Type B pancreatic cell (in vitro differentiated cells): ENCODE measurements at regions not wholly inside any gene's neighbourhood (a gene's known extent, or its start where the extent isn't known, plus 50 kb on each side); places are given as distances from the start of the nearest gene placed in this dataset.

Source experiments
- DNase-seq: peaks from one replicate; pipeline ENCODE4 v3.0.0; 2021; ENCODE audit warnings: mixed read lengths; ENCODE audit not compliant: unreplicated experiment; ENCODE audit errors: extremely low spot score
- H3K27ac Mint-ChIP-seq: 2 replicates; pipeline ENCODE4 v1.8.0; 2021; ENCODE audit warnings: mild to moderate bottlenecking, mixed read lengths
- H3K27me3 Mint-ChIP-seq: 2 replicates; pipeline ENCODE4 v1.8.0; 2021; ENCODE audit warnings: mixed read lengths
- H3K36me3 Mint-ChIP-seq: 2 replicates; pipeline ENCODE4 v1.8.0; 2021; ENCODE audit warnings: mixed read lengths
- H3K4me1 Mint-ChIP-seq: one replicate; pipeline ENCODE4 v1.8.0; 2021; ENCODE audit warnings: mixed read lengths; ENCODE audit not compliant: unreplicated experiment
- H3K4me3 Mint-ChIP-seq: 2 replicates; pipeline ENCODE4 v1.8.0; 2021; ENCODE audit warnings: mild to moderate bottlenecking, mixed read lengths
- H3K9me3 Mint-ChIP-seq: 2 replicates; pipeline ENCODE4 v1.8.0; 2021; ENCODE audit warnings: mixed read lengths
- CTCF ChIP-seq: fragments of 200-600 bp; sonication (generic); conservative IDR thresholded peaks from 2 replicates; pipeline ENCODE4 v1.5.0; 2021; ENCODE audit warnings: antibody characterized with exemption, mild to moderate bottlenecking

DNA sequence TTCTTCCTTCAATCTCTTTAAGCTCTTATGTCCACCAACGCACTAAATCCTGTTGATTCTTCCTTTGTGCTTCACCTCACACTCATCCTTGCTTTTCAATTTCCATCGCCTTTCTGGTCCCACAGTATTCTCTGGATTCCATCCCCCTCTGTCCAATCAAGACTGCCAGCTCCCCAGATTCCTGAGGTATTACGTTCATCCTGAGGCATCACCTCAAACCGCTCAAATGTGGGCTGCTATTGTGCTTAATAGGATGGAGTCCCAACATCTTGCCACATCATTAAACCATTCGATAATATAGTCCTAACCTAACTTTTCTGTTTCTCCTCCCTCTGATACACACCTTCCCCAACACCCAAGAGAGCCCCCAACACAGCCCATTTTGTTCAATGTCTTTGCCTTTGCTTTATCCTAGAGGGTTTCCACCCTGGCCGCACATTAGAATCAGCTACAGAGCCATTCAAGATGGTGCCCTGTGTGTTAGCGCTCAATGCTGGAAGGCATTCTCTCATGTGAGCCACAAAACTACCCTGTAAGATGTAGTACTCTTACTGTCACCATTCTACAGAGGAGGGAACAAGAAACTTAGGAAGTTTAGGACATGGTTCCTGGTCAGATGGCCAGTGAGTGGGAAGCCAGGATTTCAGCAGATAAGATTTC is 79.5 kb upstream of the LEP start:
- H3K27me3 Mint-ChIP-seq = peaks cover 93% of the 10 kb centered on the region
- H3K27ac Mint-ChIP-seq = no peak overlapping the region
- H3K9me3 Mint-ChIP-seq = no peaks in the 10 kb centered on the region
- no peak for TF ChIP-seq CTCF
- no peaks in the 10 kb centered on the region for H3K4me1 Mint-ChIP-seq
- DNase-seq = no peak
- no peak overlapping the region for H3K4me3 Mint-ChIP-seq
- H3K36me3 Mint-ChIP-seq = no peaks in the 10 kb centered on the region

GRCh38 chr7:128162666-128163065 is 78.4 kb upstream of the LEP start:
- H3K27ac Mint-ChIP-seq = no peak overlapping the region
- no peak for TF ChIP-seq CTCF

GRCh38 chr7:128163473-128163872 is 77.6 kb upstream of the LEP start:
- no peaks in the 10 kb centered on the region for H3K36me3 Mint-ChIP-seq
- DNase-seq = no peak
- H3K4me3 Mint-ChIP-seq = no peak overlapping the region
- H3K27ac Mint-ChIP-seq = no peak overlapping the region
- no peaks in the 10 kb centered on the region for H3K9me3 Mint-ChIP-seq
- H3K4me1 Mint-ChIP-seq = peaks cover 1% of the 10 kb centered on the region
- H3K27me3 Mint-ChIP-seq = peaks cover 89% of the 10 kb centered on the region
- TF ChIP-seq CTCF = no peak

More at GRCh38 chr7:128162666-128163065, 78.4 kb upstream of the LEP start:
- H3K4me1 Mint-ChIP-seq = no peaks in the 10 kb centered on the region
- no peaks in the 10 kb centered on the region for H3K36me3 Mint-ChIP-seq
- H3K27me3 Mint-ChIP-seq = peaks cover 90% of the 10 kb centered on the region
- H3K4me3 Mint-ChIP-seq = no peak overlapping the region
- H3K9me3 Mint-ChIP-seq = no peaks in the 10 kb centered on the region
- peak; percentile 10 for DNase-seq

- no peak overlapping the region for H3K4me3 Mint-ChIP-seq
- H3K9me3 Mint-ChIP-seq = no peaks in the 10 kb centered on the region
- H3K27ac Mint-ChIP-seq = no peak overlapping the region
- DNase-seq = no peak
- H3K4me1 Mint-ChIP-seq = peaks cover 4% of the 10 kb centered on the region
- H3K36me3 Mint-ChIP-seq = no peaks in the 10 kb centered on the region
- H3K27me3 Mint-ChIP-seq = peaks cover 93% of the 10 kb centered on the region
- TF ChIP-seq CTCF = no peak
Measured at GRCh38 chr7:128164061-128164954, 76.8 kb upstream of the LEP start.

DNA sequence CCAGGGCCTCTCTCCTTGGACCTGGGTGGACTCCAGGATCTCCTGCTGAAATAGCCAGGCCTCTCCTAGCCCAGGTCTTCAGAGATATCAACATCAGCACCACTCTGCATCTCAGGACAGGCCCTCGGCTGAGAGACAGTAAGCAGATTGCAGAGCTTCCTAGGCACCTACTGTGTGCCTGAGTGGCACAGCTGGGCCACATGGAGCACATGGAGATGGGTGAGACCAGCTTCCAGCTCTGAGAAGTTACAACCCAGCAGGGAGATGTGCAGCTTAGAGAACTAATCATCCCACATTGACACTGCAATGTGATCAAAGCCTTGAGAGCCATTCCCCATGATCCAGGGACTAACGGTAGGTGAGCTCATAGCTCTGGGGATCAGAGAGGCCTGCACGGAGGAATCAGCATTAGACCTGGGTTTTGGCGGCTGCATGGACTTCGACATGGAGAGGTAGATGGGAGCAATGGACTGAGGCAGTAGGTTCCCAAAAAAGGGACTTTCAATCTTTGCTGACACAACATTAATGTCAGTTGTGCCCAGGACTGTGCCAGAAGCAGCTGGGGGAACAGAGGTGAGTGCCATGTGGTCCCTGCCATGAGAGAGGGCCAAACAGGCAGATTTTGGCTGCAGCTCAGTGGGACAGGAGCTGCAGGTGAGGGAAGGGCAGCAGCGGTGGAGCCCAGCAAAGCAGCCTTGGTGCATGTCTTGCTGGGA is 76.0 kb upstream of the LEP start:
- no peaks in the 10 kb centered on the region for H3K36me3 Mint-ChIP-seq
- no peaks in the 10 kb centered on the region for H3K9me3 Mint-ChIP-seq
- H3K4me1 Mint-ChIP-seq = peaks cover 4% of the 10 kb centered on the region
- no peak for DNase-seq
- peaks cover 93% of the 10 kb centered on the region for H3K27me3 Mint-ChIP-seq
- H3K4me3 Mint-ChIP-seq = peak overlapping the region; percentile 61
- no peak for TF ChIP-seq CTCF
- H3K27ac Mint-ChIP-seq = peak overlapping the region; percentile 30
